HG03025 (cell line): ENCODE measurements at regions not wholly inside any gene's neighbourhood (a gene's known extent, or its start where the extent isn't known, plus 50 kb on each side); places are given as distances from the start of the nearest gene placed in this dataset.

Source experiments
- ATAC-seq: cut with Tn5 transposase; IDR thresholded peaks from one replicate; pipeline ENCODE4 v1.9.1; 2021; ENCODE audit warnings: mild to moderate bottlenecking, moderate library complexity; ENCODE audit not compliant: unreplicated experiment, low FRiP score

DNA sequence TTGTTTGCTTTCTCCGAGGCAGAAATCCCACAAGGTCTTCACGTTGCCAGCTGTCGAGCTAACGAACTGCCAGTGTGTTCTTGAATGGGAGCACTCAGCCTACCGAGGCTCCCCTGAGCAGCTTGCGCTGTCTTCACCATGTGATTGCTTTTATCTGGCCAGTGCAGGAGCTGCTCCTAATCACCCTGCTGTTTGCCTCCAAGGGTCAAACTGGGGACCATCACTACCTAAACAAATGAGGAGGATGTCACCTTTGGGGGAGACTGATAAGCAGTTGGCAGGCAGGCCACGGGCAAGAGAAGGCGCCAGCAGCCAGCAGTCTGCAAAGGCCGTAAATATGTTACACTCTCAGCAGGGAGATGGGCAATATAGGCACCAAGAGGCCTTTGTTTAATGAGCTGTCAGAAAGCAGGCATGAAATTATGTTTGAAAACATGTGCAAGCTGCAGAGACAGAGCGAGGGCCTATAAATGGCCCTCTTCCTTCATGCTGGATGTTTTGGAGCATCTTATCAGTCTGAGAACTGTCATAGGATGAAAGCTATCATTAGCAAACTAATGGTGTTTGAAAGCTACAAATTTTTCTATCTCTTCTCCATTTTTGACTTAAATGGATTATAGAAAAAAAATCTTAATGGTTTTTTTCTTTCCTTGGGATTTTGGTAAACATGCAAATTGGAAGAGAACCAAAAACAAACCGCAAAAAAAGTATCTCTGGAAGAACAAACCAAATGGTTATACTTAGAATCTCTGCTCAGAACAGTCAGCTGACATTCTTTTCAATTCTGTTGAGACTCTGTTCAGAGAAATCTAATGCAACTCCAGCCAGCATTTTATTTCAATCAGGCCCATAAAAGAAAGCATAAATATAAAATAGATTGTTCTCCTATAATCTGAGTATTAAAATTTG is 267.3 kb upstream of the NPVF start:
- no peak for ATAC-seq

GRCh38 chr7:25496476-25497368 is 268.4 kb upstream of the NPVF start:
- ATAC-seq = peak; percentile 62

DNA sequence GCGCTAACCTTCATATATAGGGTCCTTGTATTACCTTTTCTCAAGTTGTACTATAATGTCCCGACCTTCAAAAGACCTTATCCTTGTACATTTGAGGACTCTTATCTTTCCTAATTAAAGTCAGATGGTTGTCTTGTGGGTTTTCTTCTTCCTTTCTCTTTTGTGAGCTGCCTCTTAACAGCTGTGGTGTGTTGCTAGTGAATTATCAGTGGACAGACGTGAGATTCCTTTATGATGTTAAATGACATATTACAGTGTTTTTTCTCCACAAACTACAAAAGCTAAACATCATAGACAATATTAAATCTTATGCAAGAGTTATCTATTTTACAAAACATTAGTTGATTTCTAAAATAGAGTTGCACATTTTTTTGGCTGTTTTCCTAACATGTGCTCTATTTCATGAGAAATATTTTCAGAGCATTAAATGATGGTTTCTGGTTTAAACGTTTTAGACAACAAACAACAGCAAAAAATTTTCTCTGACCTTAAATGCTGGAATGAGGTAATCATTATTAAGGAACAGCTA is 272.2 kb upstream of the NPVF start:
- ATAC-seq = no peak

- no peak for ATAC-seq
Observed at GRCh38 chr7:25503306-25503705, 275.0 kb upstream of the NPVF start.

- no peak for ATAC-seq
Observed at GRCh38 chr7:25512061-25512687, 283.9 kb upstream of the NPVF start.

DNA sequence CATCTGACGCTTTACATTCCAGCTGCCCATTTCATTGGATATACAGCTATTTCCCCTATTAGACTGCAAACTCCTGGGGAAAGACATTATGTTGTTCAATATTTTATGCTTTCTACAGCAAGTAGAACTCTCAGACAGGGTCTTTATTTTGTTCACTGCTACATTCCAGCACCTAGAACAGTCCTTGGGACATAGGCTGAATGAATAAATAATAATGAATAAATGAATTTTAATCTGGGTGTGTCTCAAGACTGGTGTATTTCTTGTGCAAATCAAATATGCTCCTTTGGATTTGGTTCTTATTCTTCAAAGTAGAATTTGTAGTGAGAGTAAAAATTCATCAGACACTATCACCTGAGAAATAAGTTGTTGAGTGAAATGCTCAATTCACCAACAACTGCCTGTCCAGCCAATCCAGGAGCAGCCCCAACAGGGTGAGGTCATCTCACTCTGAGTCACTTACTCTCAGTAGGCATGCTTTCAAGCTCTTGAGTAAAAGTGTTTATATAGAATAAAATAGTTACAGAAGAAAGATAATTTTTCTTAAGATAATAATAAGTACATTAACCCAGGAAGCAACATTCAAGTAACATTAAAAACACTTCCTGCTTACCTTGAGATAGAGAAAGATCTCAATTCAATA is 287.5 kb upstream of the NPVF start:
- ATAC-seq = no peak

DNA sequence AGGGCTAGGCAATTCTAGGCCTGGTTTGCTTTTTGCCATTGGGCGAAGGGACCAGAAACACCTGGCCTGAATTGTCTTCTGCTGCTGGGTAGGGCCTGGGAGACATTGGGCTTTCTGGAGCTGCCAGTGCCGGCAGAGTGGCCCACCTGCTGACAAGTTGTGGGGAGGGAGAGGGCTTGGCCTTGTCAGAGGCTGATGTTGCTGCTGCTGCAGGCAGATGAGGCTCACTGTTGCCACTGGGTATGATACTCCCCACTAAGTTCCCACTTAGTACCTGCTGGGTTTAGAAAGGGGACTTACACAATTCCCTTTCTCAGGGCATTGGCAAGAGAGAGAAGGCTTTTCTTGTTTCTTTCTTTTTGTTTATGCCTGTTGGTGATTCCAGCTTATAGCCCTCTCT is 289.6 kb upstream of the NPVF start:
- ATAC-seq = no peak

DNA sequence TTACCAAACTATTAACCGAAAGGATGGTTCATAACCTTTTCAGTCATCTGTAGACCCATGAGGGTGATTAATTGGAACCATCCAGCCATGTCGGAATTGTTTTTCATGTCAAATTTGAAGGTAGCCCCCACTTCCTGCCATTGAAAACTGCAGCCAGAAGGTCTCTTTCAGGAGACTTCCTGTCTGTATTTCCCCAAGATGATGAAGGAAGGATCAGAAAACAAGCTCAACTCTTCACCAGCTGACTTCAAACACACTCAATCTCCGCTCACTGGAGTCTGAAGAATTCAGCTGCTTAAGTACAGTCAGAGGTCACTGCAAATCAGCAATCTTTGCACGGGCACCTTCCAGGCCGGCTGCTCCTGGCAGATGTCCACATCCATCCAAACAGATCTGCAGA is 291.7 kb upstream of the NPVF start:
- no peak for ATAC-seq

DNA sequence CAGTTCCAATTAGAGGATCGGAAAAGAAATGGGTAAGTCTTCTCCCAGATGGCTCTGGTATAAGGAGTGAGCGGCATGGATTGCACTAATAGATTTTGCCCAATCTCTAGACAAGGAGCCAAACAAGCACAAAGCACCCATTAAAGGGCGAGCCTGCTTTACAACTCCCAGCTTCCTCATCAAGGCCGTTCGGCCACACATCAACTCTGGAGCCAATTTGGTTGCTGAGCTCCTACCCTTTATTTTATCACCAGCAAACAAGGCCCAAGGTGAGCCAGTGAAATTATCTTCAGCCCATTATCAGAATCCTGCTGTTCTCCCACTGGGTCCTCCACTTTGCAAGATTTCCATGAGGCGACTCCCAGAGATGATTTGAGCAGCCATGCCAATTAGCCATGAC is 292.2 kb upstream of the NPVF start:
- no peak for ATAC-seq

DNA sequence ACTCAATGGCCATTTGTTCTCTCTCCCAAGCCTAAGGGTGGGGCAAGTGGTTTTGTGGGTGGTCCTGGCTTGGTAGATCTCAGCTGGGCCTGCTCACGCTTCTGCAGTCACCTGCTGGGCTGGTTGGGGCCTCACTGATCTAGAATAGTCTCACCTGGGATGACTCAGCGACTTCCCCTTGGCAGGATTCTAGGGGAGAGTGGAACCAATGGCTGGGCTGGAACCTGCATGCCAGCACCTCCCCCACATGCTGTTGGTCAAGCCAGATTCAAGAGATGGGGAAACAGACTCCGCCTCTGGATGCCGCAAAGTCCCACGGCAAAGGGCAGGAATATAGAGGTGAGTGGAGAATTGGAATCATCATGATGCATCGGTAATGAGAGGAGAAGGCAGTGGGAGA is 292.9 kb upstream of the NPVF start:
- ATAC-seq = no peak

DNA sequence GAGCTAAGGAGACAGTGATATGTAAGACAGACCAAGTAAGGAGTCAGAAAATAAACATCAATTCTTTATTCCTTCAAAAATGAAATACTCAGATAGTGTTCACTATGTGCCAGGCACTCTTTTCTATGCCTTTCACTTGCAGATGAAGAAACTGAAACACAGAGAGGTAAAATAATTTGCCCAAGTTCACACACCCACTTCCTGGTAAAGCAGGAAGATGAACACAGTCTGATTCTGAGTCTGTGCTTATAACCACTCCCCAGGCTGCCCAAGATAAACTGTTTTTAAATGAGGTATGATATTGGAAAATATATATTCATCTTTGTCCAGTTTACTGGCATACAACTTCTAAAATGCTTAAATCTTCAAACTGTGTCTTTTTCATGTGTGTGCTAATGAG is 294.4 kb upstream of the NPVF start:
- no peak for ATAC-seq

DNA sequence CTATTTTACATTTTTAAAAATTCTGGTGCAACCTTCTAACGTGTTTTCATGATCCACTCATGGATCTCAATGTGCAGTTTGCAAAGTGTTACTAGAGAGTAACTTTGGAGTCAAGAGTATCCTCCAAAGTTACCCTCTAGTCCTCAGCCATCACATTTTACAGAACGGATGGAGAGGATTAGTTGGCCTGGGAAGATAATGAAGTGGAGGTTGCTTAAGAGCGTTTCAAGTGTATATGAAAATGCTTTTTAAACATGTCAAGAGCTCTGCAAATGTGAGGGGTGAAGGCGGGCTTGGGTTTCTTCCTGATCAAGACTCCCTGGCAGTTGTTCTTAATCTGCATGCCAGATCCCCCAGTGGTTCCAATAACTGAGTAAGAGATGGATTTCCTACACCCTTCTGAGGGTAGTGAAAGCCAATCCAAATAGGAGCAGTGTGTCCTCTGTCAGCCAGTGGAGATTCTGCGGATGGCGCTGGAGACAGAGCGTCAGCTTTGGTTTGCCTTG is 299.4 kb upstream of the NPVF start:
- ATAC-seq = no peak

GRCh38 chr7:25529320-25529719 is 301.0 kb upstream of the NPVF start:
- ATAC-seq = no peak

- no peak for ATAC-seq
Observed at GRCh38 chr7:25536851-25537250, 308.6 kb upstream of the NPVF start.

DNA sequence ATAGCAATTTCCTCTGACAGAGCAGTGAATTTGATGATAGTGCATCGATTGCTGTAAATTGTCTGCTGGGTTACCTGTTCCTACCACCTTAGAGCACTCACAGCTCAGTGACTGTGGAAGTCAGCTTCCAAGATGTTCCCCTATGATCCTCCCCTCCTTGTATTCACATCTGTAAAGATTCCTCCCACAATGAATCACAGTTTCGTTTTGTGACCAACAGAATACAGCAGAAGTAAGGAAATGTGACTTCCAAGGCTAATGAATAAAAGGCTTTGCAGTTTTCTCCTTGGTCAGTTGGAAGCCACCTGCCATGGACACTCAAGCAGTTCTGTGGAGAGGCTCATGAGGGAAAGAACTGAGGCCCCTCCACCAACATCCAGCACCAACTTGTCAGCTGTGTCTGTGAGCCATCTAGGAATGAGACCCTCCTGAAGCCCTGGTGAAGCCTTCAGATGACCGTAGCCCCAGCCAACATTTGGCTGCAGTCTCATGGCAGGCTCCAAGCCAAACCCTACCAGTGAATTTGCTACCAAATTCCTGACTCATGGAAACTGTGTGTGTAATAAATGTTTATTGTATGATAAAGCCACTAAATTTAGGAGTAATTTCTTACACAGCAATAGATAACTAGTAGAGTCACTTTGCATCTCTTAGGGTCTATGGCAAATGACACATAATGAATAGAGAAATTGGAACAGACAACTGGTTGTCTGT is 309.5 kb upstream of the NPVF start:
- ATAC-seq = no peak

DNA sequence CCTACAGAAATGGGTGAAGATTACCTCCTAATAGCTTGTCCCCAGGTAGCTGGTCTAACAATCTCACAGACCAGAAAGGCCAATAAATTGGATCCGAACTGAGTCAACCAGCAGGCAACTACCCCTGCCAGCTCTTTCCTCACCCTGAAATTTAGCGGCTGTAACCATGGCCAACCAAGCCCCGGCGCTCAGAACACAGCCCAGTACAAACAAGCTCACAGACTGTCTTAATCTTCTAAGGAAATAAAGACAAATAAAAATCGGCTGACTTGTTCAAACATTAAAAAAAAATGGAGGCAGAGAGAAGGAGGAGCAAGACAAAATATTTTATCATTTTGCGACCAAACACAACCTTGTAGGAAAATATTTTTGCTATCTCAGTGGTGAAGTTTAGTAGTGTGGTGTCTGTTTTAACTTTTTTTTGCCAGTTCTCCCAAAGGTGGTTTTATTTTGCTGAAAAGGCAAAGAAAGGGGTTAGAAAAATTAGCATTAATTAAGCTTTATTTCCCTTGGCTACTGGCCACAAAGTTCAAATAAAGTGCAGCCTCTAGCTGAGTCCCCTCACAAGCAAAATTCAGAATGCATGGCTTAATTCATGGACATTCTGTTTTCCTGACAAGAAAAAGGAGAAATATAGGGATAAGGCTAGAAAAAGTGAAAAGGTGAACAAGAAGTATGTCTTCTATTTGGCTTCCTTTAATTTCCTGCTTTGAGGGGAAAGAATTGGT is 313.0 kb upstream of the NPVF start:
- no peak for ATAC-seq

DNA sequence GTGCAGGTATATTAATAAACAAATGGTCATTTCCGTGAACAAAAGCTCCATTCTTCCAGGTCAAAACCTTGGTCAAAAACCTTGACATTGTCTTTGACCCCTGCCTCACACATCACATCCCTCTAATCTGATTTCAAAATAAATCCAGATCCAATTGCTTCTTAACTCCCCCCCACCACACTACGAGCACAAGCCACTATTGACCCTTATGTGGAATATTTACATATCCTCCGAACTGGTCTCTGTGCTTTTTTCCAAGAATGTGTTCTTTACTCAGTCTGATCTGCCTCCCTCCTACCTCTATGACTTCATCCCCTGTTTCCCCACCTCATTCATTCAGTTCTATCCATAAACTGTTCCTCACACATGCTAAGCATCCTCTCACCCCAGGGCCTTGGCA is 313.6 kb upstream of the NPVF start:
- no peak for ATAC-seq

DNA sequence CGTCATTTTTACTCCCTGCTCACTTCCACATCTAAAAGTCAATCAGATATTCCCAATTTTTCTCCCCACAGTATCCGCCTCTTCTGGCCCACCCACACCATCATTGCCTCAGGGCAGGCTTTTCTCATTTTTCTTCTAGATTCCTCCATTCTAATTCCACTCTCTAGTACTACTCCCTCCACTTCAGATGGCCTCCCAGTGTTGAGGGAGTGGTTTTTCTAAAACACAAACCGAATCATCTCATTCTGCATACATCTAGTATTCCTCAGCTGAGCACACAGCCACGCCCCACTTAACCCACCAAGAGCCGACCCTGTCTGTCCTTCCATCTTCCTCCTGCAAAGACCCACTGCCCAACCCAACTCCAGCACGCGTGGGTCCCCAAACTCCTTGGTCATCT is 314.9 kb upstream of the NPVF start:
- ATAC-seq = no peak

DNA sequence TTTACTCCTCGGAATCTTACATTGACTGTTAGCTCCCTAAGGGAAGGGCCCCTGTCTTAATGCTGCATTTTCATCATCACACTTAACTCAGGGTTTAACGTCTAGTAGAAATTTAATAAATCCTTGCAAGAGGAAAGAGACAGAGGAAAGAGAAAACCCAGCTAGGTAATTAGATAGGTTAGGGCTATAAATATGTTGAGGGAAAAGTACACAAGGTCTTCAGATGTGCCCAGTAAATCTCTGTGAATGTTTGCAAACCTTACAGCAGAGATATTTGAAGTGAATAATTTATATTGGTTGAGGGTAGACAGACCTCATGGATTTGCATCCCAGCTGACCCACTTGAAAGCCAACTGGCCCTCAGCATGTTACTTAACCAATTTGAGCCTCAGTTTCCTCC is 315.5 kb upstream of the NPVF start:
- ATAC-seq = no peak
